Keratinocyte (primary cell): ENCODE measurements at regions not wholly inside any gene's neighbourhood (a gene's known extent, or its start where the extent isn't known, plus 50 kb on each side); places are given as distances from the start of the nearest gene placed in this dataset.

Experiments used
- DNase-seq: peaks from one replicate; pipeline ENCODE4 v3.0.0-alpha.2; 2011; ENCODE audit warnings: low read depth, missing footprints, low spot score
- FAIRE-seq: peaks from 2 replicates; lab custom pipeline; 2011; peaks lifted over from hg19 to GRCh38; lab: Jason Lieb, UNC
- H2AFZ ChIP-seq: 2 replicates; pipeline ENCODE4 v1.6.0; 2012; ENCODE audit warnings: low read length, control low read depth, inconsistent platforms; ENCODE audit not compliant: control insufficient read depth
- H3K27ac ChIP-seq: 2 replicates; pipeline ENCODE4 v1.5.1; 2011; ENCODE audit warnings: low read length; ENCODE audit not compliant: control insufficient read depth, insufficient read depth
- H3K27me3 ChIP-seq: 3 replicates; pipeline ENCODE4 v1.6.0; 2011; ENCODE audit warnings: low read length; ENCODE audit not compliant: control insufficient read depth, insufficient read depth; ENCODE audit errors: extremely low read depth
- H3K36me3 ChIP-seq, 2 experiments: 2 replicates in 1 of 2; 3 replicates in 1 of 2; pipeline ENCODE4 v1.5.1; 2011; ENCODE audit warnings: low read length in 2 of 2, mild to moderate bottlenecking in 1 of 2; ENCODE audit not compliant: control insufficient read depth in 2 of 2, insufficient read depth in 2 of 2; ENCODE audit errors: extremely low read depth in 1 of 2
- H3K4me1 ChIP-seq: 3 replicates; pipeline ENCODE4 v1.5.1; 2011; ENCODE audit warnings: low read length; ENCODE audit not compliant: control insufficient read depth, insufficient read depth; ENCODE audit errors: extremely low read depth
- H3K4me2 ChIP-seq: 3 replicates; pipeline ENCODE4 v1.6.0; 2011; ENCODE audit warnings: low read depth, low read length; ENCODE audit not compliant: control insufficient read depth, insufficient read depth; ENCODE audit errors: extremely low read depth
- H3K4me3 ChIP-seq, 3 experiments: fragments of 200-600 bp in 1 of 3; sonication (generic) in 1 of 3; 2 replicates in 2 of 3; 3 replicates in 1 of 3; pipeline ENCODE4 v1.5.1; 2011 to 2016; ENCODE audit warnings: low read length in 3 of 3, mild to moderate bottlenecking in 3 of 3, control low read depth in 2 of 3, inconsistent platforms in 1 of 3, low read depth in 1 of 3, mixed read lengths in 1 of 3, mixed run types in 1 of 3, moderate library complexity in 1 of 3; ENCODE audit not compliant: control insufficient read depth in 2 of 3, insufficient read depth in 2 of 3; ENCODE audit errors: extremely low read depth in 1 of 3
- H3K79me2 ChIP-seq: 2 replicates; pipeline ENCODE4 v1.6.0; 2012; ENCODE audit warnings: low read length; ENCODE audit not compliant: control insufficient read depth, insufficient read depth
- H3K9ac ChIP-seq: 3 replicates; pipeline ENCODE4 v1.6.0; 2011; ENCODE audit warnings: low read length; ENCODE audit not compliant: control insufficient read depth, insufficient read depth; ENCODE audit errors: extremely low read depth
- H3K9me1 ChIP-seq: 3 replicates; pipeline ENCODE4 v1.6.0; 2011; ENCODE audit warnings: low read length; ENCODE audit not compliant: control insufficient read depth, insufficient read depth; ENCODE audit errors: extremely low read depth
- H3K9me3 ChIP-seq: 2 replicates; pipeline ENCODE4 v1.5.1; 2012; ENCODE audit warnings: low read depth, low read length; ENCODE audit not compliant: control insufficient read depth
- H4K20me1 ChIP-seq: 3 replicates; pipeline ENCODE4 v1.6.0; 2011; ENCODE audit warnings: low read length; ENCODE audit not compliant: control insufficient read depth, insufficient read depth; ENCODE audit errors: extremely low read depth
- CTCF ChIP-seq, 3 experiments: IDR thresholded peaks in 1 of 3; conservative IDR thresholded peaks in 1 of 3; optimal IDR thresholded peaks in 1 of 3; 2 replicates in 2 of 3; 3 replicates in 1 of 3; pipeline versions ENCODE3 to v1.5.1; 2011; ENCODE audit warnings: low read length in 3 of 3, mild to moderate bottlenecking in 3 of 3, moderate library complexity in 2 of 3, control low read depth in 1 of 3, inconsistent platforms in 1 of 3; ENCODE audit not compliant: insufficient read depth in 2 of 3; ENCODE audit errors: extremely low read depth in 1 of 3
- EZH2 ChIP-seq: IDR thresholded peaks from one replicate; pipeline ENCODE4 v1.6.1; 2012; ENCODE audit warnings: inconsistent platforms, mild to moderate bottlenecking, low read length, moderate library complexity
- dilution Hi-C: fragments of 300-500 bp; cut with MboI; formaldehyde crosslinking; loops from one replicate; pipeline ENCODE4 v1.7.0; 2020; ENCODE audit warnings: low sequenced_read_pairs; ENCODE audit not compliant: extremely low pct_ligation_motif_present

GRCh38 chr1:91124290-91124985 is 102.6 kb upstream of the ZNF644 start:
- Histone ChIP-seq H3K4me3 (no peak overlapping the region), H3K9me3 (no peaks in the 10 kb centered on the region), H3K79me2 (no peaks in the 10 kb centered on the region), H3K9ac (no peak overlapping the region), H3K9me1 (no peaks in the 10 kb centered on the region), H3K4me1 (no peaks in the 10 kb centered on the region), H3K27me3 (no peaks in the 10 kb centered on the region), H2AFZ (no peak overlapping the region), H3K36me3 (no peaks in the 10 kb centered on the region), H3K27ac (no peak overlapping the region), H4K20me1 (no peaks in the 10 kb centered on the region), H3K4me2 (no peak overlapping the region)
- dilution Hi-C loops, result no loop called here
- FAIRE-seq (no peak), DNase-seq (no peak)
- TF ChIP-seq EZH2 (no peak), CTCF (optimal IDR thresholded peaks at IDR 0.05 in 1 of 3, IDR thresholded peaks at IDR 0.05 in 1 of 3, conservative IDR thresholded peaks at IDR 0.05 in 1 of 3; ENCODE audit: extremely low read depth in 1 of 3, insufficient read depth in 2 of 3, low read length in 3 of 3) (no peak)

- Histone ChIP-seq H3K27me3 (no peaks in the 10 kb centered on the region), H3K9me3 (no peaks in the 10 kb centered on the region), H3K4me2 (no peak overlapping the region), H3K27ac (no peak overlapping the region), H4K20me1 (no peaks in the 10 kb centered on the region), H3K36me3 (no peaks in the 10 kb centered on the region), H2AFZ (no peak overlapping the region), H3K9ac (no peak overlapping the region), H3K4me3 (no peak overlapping the region), H3K79me2 (no peaks in the 10 kb centered on the region), H3K9me1 (no peaks in the 10 kb centered on the region), H3K4me1 (no peaks in the 10 kb centered on the region)
- FAIRE-seq (no peak), DNase-seq (no peak)
- TF ChIP-seq EZH2 (no peak), CTCF (optimal IDR thresholded peaks at IDR 0.05 in 1 of 3, IDR thresholded peaks at IDR 0.05 in 1 of 3, conservative IDR thresholded peaks at IDR 0.05 in 1 of 3; ENCODE audit: extremely low read depth in 1 of 3, insufficient read depth in 2 of 3, low read length in 3 of 3) (no peak)
- dilution Hi-C loops, result no loop called here
Measured at GRCh38 chr1:91123773-91124172, 101.9 kb upstream of the ZNF644 start.
